HG03439 (cell line): ENCODE measurements at regions not wholly inside any gene's neighbourhood (a gene's known extent, or its start where the extent isn't known, plus 50 kb on each side); places are given as distances from the start of the nearest gene placed in this dataset.
A peak's percentile ranks its signal among the peaks of the same experiment; 100 is the strongest.
"Not testable (repeated sequence)": the region's sequence is repeated elsewhere in the genome, so short reads cannot be mapped to it uniquely, and the experiment has no call there.

Source experiments
- ATAC-seq: cut with Tn5 transposase; IDR thresholded peaks from one replicate; pipeline ENCODE4 v1.9.1; 2021; ENCODE audit warnings: mild to moderate bottlenecking, moderate library complexity; ENCODE audit not compliant: unreplicated experiment

- ATAC-seq = no peak
These were observed 122.7 kb upstream of the GCFC2 start for GRCh38 chr2:75833386-75833785.

- no peak for ATAC-seq
These were observed 118.1 kb upstream of the GCFC2 start for GRCh38 chr2:75828826-75829225.

GRCh38 chr2:75823515-75823914 lies 112.8 kb upstream of the GCFC2 start:
- not testable (repeated sequence) for ATAC-seq

- ATAC-seq = no peak
These were observed 111.6 kb upstream of the GCFC2 start for GRCh38 chr2:75822336-75822735.

GRCh38 chr2:75820693-75821092 lies 110.0 kb upstream of the GCFC2 start:
- no peak for ATAC-seq

- ATAC-seq = no peak
These were observed 100.1 kb upstream of the GCFC2 start for GRCh38 chr2:75810611-75811330.

- ATAC-seq = no peak
These were observed 98.2 kb upstream of the GCFC2 start for GRCh38 chr2:75808793-75809535.

GRCh38 chr2:75807992-75808391 lies 97.3 kb upstream of the GCFC2 start:
- ATAC-seq = no peak

- no peak for ATAC-seq
These were observed 90.7 kb upstream of the GCFC2 start for GRCh38 chr2:75801234-75801982.

- ATAC-seq = peak; percentile 86
These were observed 89.7 kb upstream of the GCFC2 start for GRCh38 chr2:75800456-75800855.

GRCh38 chr2:75799859-75800258 lies 89.1 kb upstream of the GCFC2 start:
- peak; percentile 48 for ATAC-seq

GRCh38 chr2:75798569-75798968 lies 87.9 kb upstream of the GCFC2 start:
- ATAC-seq = no peak

GRCh38 chr2:75792996-75793395 lies 82.3 kb upstream of the GCFC2 start:
- no peak for ATAC-seq

GRCh38 chr2:75792146-75792545 lies 81.4 kb upstream of the GCFC2 start:
- no peak for ATAC-seq

GRCh38 chr2:75790814-75791467 lies 80.2 kb upstream of the GCFC2 start:
- no peak for ATAC-seq

- ATAC-seq = no peak
These were observed 79.6 kb upstream of the GCFC2 start for GRCh38 chr2:75790121-75790813.

GRCh38 chr2:75788902-75789301 lies 78.2 kb upstream of the GCFC2 start:
- ATAC-seq = no peak

- no peak for ATAC-seq
These were observed 77.4 kb upstream of the GCFC2 start for GRCh38 chr2:75788154-75788553.

- ATAC-seq = no peak
These were observed 76.9 kb upstream of the GCFC2 start for GRCh38 chr2:75787532-75788132.

- no peak for ATAC-seq
These were observed 64.7 kb upstream of the GCFC2 start for GRCh38 chr2:75775311-75775823.
